Kidney (tissue), 13 donors: ENCODE measurements at regions not wholly inside any gene's neighbourhood (a gene's known extent, or its start where the extent isn't known, plus 50 kb on each side); places are given as distances from the start of the nearest gene placed in this dataset.

ENCODE experiments used
- DNase-seq, 5 donors: peaks; one replicate each; pipeline ENCODE4 v3.0.0-alpha.2; 2013 to 2020
- FAIRE-seq: peaks from 2 replicates; lab custom pipeline; 2012; peaks lifted over from hg19 to GRCh38; lab: Jason Lieb, UNC
- H3K27ac ChIP-seq, 2 donors: one replicate each; pipeline ENCODE4 v1.7.0; 2013; ENCODE audit warnings: low read depth in 2 of 2, low read length in 2 of 2, inconsistent platforms in 1 of 2
- H3K27me3 ChIP-seq: one replicate; pipeline ENCODE4 v1.7.1; 2013; ENCODE audit warnings: low read length, inconsistent platforms; ENCODE audit not compliant: control insufficient read depth, insufficient read depth
- H3K36me3 ChIP-seq, 3 donors: one replicate each; pipeline versions ENCODE4 v1.7.0 to v1.7.1; 2013; ENCODE audit warnings: low read length in 3 of 3, control low read depth in 1 of 3, inconsistent platforms in 1 of 3; ENCODE audit not compliant: insufficient read depth in 3 of 3, control insufficient read depth in 2 of 3
- H3K4me1 ChIP-seq, 3 donors: one replicate each; pipeline versions ENCODE4 v1.7.0 to v1.7.1; 2013; ENCODE audit warnings: low read length in 3 of 3, inconsistent platforms in 1 of 3, low read depth in 1 of 3; ENCODE audit not compliant: control insufficient read depth in 2 of 3, insufficient read depth in 2 of 3
- H3K4me3 ChIP-seq, 3 donors: one replicate each; pipeline versions ENCODE4 v1.7.0 to v1.8.1; 2013; ENCODE audit warnings: low read length in 3 of 3, control low read depth in 1 of 3, inconsistent platforms in 1 of 3
- H3K9ac ChIP-seq, 3 donors: one replicate each; pipeline versions ENCODE4 v1.7.0 to v1.7.1; 2013; ENCODE audit warnings: low read length in 3 of 3, control low read depth in 1 of 3, inconsistent platforms in 1 of 3
- H3K9me3 ChIP-seq, 3 donors: one replicate each; pipeline versions ENCODE4 v1.7.0 to v1.7.1; 2013; ENCODE audit warnings: low read length in 3 of 3, control low read depth in 1 of 3, inconsistent platforms in 1 of 3; ENCODE audit not compliant: control insufficient read depth in 2 of 3, insufficient read depth in 1 of 3
- CTCF ChIP-seq: IDR thresholded peaks from 3 replicates; pipeline ENCODE4 v1.5.1; 2012; ENCODE audit warnings: mild to moderate bottlenecking, moderate library complexity, borderline replicate concordance; ENCODE audit not compliant: insufficient read depth; ENCODE audit errors: extremely low read depth
- intact Hi-C: fragments of 100-400 bp; cut with DNase I; formaldehyde crosslinking; loops from one replicate; pipeline ENCODE4 v1.11.1; 2022
- donor health status: control.
- donor health status: control.
- donor health status: control.
- donor health status: control.
- donor health status: control.
- donor health status: DM: yes; HTN: yes; CAD: no.
- donor health status: Normal renal cell carcinoma (clear cell type).

GRCh38 chr6:102187186-102187585 lies 793.7 kb downstream of the GRIK2 start:
- H3K27ac ChIP-seq = no peak overlapping the region
- intact Hi-C loops = no loop called here
- FAIRE-seq = no peak
- H3K4me1 ChIP-seq = no peaks in the 10 kb centered on the region
- H3K4me3 ChIP-seq = no peak overlapping the region
- DNase-seq = no peak
- H3K27me3 ChIP-seq = no peaks in the 10 kb centered on the region
- TF ChIP-seq CTCF = no peak
- H3K9me3 ChIP-seq = peaks cover 0 to 1% (median 0%) of the 10 kb centered on the region in 3 donors
- H3K9ac ChIP-seq = no peak overlapping the region
- H3K36me3 ChIP-seq = no peaks in the 10 kb centered on the region

- TF ChIP-seq CTCF = no peak
- no peak overlapping the region for H3K9ac ChIP-seq
- no peaks in the 10 kb centered on the region for H3K36me3 ChIP-seq
- peaks cover 0 to 9% (median 1%) of the 10 kb centered on the region in 3 donors for H3K9me3 ChIP-seq
- H3K27ac ChIP-seq = no peak overlapping the region
- DNase-seq (no peak), FAIRE-seq (no peak)
- intact Hi-C loops = no loop called here
- H3K4me3 ChIP-seq = no peak overlapping the region
- H3K27me3 ChIP-seq = no peaks in the 10 kb centered on the region
- no peaks in the 10 kb centered on the region for H3K4me1 ChIP-seq
Observed at GRCh38 chr6:102195311-102195710, 801.8 kb downstream of the GRIK2 start.

GRCh38 chr6:102197211-102197610 lies 803.7 kb downstream of the GRIK2 start:
- Histone ChIP-seq H3K9ac (no peak overlapping the region), H3K27me3 (no peaks in the 10 kb centered on the region), H3K9me3 (peaks cover 0 to 9% (median 0%) of the 10 kb centered on the region in 3 donors), H3K4me3 (no peak overlapping the region), H3K27ac (no peak overlapping the region), H3K36me3 (no peaks in the 10 kb centered on the region), H3K4me1 (no peaks in the 10 kb centered on the region)
- intact Hi-C loops = no loop called here
- no peak for DNase-seq
- FAIRE-seq = no peak
- no peak for TF ChIP-seq CTCF

GRCh38 chr6:102204351-102204750 lies 810.8 kb downstream of the GRIK2 start:
- intact Hi-C loops = no loop called here
- FAIRE-seq = no peak
- H3K36me3 ChIP-seq = no peaks in the 10 kb centered on the region
- H3K9me3 ChIP-seq = no peaks in the 10 kb centered on the region
- H3K9ac ChIP-seq = no peak overlapping the region
- no peaks in the 10 kb centered on the region for H3K4me1 ChIP-seq
- no peaks in the 10 kb centered on the region for H3K27me3 ChIP-seq
- H3K27ac ChIP-seq = no peak overlapping the region
- no peak overlapping the region for H3K4me3 ChIP-seq
- DNase-seq = peak in 2 of 5 donors; percentile 2 to 12
- no peak for TF ChIP-seq CTCF
